Ecto neural progenitor cell (in vitro differentiated cells): ENCODE measurements at regions not wholly inside any gene's neighbourhood (a gene's known extent, or its start where the extent isn't known, plus 50 kb on each side); places are given as distances from the start of the nearest gene placed in this dataset.
"Not testable (repeated sequence)": the region's sequence is repeated elsewhere in the genome, so short reads cannot be mapped to it uniquely, and the experiment has no call there.

ENCODE experiments used
- DNase-seq: peaks from one replicate; pipeline ENCODE4 v3.0.0-alpha.2; 2018; ENCODE audit warnings: low spot score

DNA sequence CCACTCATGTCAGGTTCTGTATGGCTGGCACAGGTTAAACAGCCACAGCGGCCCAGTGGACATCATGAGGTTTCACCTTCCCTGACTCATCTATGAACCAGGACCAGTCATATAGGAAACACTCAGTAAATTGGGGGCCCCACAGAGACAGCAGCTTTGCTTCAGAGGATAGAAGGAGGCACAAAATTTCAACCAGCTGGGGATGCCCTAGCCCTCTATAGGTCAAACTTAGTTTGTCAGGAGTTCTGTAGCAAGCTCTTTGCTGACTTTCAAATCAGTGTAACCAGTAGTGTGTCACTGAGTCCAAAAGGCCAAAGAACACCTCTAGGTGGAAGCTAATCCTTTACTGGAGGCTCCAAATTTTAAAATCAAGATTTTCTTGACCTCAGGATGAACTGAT is 4157.8 kb upstream of the TPTE start:
- not testable (repeated sequence) for DNase-seq

GRCh38 chr21:6368824-6369223 is 4152.6 kb upstream of the TPTE start:
- peak; percentile 39 for DNase-seq

DNA sequence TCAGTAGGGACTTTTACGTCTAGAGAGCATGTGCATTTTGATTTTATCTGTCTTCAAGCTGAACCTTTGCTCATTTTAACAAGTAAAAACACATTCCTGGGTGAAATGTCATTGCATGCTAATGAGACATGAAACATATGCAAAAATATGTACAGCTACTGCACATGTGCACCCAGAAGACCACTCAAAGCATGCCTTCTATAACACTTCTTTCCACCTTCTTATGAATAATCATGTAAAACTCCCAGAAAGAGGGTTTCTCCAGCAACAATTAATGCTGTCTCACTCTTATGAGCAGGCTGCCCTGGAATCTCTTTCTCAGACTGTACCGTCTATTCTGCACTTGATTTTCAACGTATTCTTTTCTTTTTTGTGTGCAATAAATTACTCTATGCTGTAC is 4148.1 kb upstream of the TPTE start:
- not testable (repeated sequence) for DNase-seq

DNA sequence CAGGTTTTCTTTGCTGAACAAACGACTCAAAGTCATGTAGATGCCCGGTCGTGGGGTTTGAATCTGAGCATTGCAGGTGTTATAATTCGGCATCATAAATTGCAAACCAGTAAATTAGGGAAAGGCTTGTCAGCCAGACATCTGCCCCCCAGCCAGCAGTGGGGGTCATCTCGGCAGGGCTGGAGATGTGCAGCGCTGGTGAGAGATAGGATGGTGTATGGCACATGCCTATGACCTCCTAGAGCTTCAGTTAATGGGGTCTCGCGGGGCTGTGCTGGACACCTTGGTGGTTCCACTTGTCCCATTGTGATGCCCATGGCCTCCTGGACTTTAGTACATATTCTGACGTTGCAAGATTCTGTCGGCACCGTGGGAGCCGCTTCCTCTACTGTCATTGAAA is 4147.2 kb upstream of the TPTE start:
- peak; percentile 47 for DNase-seq

DNA sequence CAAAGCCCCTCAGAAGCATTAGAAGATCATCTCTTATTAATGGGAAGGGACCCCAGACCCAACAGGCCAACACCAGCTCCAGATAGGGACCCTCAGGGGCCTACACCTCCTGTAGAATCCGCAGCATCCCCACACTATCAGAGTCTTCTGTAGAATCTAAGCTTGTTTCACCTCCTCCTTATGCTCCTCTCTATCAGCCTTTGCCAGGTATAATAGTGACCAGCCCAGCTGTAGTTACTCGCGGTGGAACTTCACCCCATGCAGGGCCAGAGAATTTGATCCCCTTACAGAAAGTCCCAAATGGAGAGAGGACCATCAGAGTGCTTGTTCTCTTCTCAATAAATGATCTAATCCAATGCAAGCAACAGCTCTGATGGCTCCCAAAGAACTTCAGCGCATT is 4146.5 kb upstream of the TPTE start:
- peak; percentile 40 for DNase-seq

- DNase-seq = not testable (repeated sequence)
Measured at GRCh38 chr21:6375776-6376175, 4145.6 kb upstream of the TPTE start.

DNA sequence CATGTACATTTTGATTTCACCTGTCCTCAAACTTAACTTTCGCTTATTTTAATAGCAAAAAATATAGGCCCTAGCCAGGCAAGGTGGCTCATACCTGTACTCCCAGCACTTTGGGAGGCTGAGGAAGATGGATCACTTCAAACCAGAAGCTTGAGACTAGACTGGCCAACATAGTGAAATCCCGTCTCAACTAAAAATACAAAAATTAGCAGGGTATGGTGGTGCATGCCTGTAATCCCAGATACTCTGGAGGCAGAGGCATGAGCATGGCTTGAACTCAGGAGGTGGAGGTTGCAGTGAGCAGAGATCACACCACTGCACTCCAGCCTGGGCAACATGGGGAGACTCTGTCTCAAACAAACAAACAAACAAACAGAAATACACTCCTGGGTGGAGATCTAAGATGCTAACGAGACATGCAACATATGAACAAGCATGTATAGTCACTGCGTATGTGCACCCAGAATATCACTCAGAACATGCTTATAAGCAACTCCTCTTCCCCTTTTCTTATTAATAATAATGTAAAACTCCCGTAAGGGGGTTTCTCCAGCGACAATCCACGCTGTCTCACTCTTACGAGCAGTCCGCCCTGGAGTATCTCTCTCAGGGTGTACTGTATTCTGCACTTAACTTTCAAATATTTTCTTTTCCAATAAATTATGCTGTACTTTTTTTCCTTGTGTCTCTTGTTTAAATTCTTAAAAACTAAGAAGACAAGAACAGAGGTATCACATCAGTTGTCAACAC is 4144.9 kb upstream of the TPTE start:
- not testable (repeated sequence) for DNase-seq
